G401.6 (cell line): ENCODE measurements at regions not wholly inside any gene's neighbourhood (a gene's known extent, or its start where the extent isn't known, plus 50 kb on each side); places are given as distances from the start of the nearest gene placed in this dataset.
"Not testable (repeated sequence)": the region's sequence is repeated elsewhere in the genome, so short reads cannot be mapped to it uniquely, and the experiment has no call there.

Experiments
- FAIRE-seq: peaks from 2 replicates; lab custom pipeline; 2012; peaks lifted over from hg19 to GRCh38; lab: Jason Lieb, UNC

DNA sequence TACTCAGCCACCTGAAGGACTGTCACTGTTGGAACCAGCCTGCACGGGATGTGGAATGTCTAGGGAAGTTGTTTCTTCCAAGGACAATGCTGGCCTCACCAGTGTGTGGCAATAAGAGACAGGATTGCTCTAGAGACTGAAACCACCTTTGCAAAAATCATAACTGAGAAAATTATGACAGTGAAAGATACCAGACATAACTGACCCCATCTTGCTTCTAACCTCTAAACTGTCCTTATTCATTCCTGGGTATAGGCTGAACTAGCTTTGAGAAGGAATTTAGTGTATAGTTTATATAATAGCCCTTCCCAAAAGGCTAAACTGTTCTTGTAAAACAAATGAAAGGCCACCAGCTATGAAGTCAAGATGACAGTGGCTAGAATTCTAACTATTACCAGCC lies 83.6 kb downstream of the IER5 start:
- no peak for FAIRE-seq

DNA sequence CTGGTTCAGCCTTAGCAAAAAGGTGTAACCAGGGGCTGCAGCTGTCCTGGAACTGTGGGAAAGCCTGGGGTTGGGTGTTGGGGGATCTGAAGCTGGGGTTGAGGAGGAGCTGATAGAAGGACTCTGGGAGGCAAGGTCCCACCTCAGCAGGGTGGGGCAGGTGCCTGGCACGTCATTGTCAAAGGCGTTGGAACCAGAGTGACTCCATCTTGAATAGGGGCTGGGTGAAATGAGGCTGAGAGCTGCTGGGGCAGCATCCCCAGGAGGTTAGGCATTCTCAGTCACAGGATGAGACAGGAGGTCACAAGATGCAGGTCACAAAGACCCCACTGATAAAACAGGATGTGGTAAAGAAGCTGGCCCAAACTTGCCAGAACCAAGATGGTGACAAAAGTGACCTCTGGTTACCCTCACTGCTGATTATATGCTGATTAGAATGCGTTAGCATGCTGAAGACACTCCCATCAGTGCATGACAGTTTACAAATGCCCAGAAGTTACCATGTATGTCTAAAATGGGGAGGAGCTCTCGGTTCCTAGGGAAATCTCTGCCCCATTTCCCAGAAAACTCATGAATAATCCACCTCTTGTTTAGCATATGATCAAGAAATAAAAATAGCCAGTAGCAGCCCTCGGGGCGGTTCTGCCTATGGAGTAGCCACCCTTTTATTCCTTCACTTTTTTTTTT lies 85.4 kb downstream of the IER5 start:
- no peak for FAIRE-seq

DNA sequence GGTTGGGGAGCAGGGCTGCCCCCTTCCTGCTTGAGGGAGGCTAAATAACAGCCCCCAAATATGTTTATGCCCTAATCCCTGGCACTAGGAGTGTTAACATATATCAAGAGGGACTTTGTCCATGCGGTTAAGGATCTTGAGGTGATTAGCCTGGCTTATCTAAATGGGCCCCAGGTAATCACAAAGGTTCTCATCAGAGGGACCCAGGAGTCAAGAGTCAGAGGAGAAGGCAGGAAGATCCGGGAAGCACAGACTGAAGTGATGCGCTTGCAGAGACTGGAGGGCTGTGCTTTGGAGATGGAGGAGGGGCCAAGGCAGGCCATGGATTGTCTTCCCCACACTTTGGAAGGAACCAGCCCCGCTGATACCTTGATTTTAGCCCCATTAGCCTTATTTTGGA lies 86.4 kb downstream of the IER5 start:
- FAIRE-seq = no peak

DNA sequence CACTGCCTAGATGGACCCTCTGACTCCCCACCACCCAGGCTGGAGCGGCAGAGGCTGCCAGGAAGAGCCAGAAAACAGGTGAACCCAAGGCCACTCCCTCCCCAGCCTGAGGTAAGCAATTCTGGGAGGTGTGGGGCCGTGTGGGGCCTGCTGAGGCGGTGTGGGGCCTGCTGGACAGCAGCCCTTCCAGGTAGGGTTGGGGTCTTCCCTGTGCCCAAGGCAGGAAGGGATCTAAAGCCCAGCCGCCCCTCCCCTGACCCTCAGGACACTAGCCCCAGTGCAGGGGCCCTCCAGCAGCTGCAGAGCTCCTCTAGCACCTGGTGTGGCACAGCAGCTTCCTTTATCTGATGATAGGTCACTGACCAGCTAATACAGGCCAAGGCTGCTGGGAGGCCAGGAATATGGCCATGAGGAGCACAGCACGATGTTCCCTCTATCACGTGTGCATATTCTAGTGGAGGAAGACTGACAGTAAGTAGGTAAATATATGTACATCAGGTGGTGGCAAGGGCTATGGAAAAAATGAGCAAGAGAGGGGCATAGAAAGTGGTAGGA lies 86.9 kb downstream of the IER5 start:
- FAIRE-seq = no peak

DNA sequence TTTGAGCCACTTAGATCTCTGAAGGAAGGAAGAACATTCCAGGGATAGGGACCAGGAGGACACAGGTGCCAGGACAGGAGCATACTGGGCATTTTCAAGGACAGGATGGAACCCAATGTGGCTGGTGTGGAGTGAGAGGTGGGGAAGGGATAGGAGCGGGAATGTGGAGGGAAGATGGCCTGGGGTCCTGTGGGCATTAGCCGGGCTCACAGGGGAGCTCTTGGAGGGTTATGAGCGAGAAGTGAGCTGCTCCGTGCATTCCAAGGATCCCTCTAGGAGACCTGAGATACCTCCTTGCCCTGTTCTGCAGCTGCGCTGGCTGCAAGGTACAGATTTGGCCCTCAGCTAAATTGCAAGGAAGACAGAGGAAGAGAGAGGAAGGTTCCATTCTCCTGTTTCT lies 87.5 kb downstream of the IER5 start:
- no peak for FAIRE-seq

DNA sequence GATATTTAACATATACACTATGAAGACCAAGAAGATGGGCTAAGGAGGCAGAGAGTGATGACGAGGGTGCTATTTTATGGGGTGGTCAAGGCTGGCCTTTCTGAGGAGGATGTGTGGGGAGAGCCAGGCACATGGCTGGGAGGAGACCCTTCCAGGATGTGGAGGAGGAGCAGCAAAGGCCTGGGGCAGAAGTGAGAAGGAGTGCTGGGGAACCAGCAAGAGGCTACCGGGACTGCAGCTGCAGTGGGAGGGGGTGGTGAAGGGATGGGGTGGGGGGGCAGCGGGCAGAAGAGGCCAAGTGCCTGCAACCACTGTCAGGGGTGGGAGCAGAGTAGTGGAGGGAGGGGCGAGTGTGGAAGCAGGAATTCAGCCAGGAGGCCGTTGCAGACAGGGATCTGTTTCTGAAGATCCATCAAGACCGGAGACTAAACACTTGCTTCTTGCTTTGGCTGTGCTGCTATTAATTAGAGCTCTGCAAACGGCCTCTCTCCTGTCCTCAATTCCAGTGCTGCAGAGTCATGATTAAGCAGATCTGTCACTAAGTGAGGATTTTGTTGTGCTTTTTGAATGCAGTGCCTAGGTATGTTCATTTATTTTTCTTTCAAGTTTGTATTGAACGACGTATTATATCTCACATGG lies 89.9 kb downstream of the IER5 start:
- FAIRE-seq = no peak

DNA sequence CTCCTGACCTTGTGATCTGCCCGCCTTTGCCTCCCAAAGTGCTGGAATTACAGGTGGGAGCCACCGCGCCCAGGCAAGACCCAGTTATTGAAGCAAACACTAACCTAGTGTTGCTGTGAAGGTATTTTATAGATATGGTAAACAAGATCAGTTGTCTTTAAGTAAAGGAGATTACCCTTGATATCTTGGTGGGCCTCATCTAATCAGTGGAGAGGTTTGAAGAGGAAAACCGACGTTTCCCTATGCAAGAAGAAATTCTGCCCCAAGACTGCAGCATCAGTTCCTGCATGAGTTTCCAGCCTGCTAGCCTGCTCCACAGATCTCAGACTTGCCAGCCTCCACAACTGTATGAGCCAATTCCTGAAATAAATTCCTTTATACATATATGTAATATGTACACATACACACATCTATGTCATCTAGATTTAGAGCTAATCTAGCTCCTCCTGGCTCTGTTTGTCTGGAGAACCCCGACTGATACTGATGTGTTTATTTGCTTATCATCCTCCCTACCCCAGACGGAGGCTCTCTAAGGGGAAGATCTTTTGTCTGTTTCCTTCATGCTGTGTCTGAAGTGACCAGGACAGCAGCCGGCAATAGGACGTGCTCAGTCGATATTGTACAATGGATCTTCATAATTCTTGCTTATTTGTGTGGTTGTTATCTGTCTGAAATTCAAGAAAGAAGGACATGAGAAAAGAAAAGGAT lies 90.9 kb downstream of the IER5 start:
- no peak for FAIRE-seq

DNA sequence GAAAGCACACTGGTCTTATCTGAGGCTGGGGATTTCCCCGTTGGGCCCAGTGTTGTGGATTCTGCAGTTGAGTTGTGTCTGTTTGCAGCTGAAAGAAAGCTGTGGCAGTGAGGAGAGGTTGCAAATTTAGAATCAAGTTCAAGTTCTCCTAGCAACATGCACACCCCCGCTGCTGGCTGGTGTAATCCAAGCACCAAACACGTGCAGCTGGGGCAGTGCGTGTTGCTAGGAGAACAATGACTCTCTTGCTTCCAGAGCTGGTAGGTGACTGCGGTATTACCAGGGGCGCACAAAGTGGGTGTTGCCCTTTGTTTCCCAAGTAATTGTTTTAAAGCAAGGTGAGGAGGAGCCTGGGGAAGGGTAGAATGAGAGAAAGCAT lies 91.5 kb downstream of the IER5 start:
- no peak for FAIRE-seq

DNA sequence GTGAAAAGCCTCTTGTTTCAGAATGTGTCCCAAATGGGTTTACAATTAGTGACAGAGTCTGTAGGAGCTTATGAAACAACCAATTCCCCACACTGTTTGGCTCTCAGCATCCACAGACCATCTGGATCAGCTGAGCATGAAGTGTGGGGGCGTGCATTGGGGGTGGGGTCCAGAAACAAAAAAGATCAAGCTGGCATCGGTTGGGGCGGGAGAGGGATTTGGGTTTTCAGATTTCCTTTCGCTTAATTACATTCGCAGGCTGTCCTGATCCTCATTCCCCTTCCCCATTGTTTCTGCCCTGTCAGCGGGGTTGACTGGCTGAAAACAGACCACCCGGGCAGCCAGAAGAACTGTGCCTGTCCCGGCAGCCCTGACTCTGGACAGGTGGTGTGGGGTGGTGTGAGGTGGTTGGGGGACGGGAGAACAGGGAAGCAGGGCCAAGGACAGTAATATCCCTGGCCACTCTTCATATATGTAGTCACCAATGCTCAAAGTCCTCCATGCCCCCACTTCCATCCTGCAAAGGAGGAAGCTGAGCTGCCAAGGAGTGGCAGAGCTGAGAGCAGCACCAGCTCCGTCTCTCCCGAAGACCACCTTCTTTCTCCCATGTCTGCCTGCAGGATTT lies 92.0 kb downstream of the IER5 start:
- FAIRE-seq = no peak

DNA sequence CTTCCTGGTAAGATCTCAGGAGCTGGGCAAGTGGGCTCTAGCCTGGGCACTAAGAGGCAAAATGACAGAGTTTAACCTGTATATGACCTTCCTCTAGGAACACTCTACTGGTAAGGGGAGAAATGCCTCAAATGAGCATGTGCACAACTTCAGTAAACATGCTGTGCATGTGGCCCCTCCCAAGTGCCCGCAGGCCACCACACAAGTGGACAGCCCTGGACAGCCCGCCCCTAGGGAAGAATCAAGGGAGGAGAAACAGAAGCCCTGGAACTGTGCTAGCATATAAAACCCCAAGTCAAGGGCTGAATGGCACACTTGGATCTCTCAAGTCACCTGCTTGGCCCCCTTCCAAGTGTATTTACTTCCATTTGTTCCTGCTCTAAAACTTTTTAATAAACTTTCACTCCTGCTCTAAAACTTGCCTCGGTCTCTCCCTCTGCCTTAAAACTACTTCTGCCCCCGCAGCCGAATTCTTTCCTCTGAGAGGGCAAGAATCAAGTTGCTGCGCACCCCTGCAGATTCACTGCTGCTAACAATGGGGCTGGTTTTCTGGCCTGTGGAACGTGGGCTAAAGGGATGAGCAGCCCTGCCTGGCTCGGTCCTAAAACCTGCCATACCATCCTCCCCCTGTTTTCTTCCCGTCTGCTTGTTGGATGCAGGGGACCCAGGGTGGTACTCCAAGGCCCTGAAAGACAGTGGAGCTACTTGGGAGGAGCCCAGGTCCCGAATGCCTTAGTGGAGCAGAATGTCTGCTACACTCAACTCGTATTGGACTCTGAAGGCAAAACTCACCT lies 93.5 kb downstream of the IER5 start:
- FAIRE-seq = no peak

DNA sequence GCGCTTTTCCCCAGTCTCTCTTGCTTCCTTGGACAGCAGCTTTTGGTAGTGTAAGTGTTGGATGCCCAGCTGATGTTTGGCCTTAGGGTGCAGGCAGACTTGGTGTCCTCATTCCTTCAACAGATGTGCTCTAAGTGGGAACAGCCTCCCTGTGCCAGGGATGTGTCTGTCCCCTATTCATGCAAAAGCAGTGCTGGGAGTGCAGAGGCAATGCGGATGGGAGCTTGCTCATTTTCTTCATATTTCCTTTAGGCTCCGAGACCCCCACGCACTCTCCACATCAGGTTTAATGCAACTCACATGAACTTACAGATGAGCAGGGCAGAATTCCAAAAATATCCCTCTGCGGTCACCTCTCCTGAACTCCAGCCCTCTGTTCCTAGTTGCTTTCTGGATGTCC lies 96.1 kb downstream of the IER5 start:
- no peak for FAIRE-seq

DNA sequence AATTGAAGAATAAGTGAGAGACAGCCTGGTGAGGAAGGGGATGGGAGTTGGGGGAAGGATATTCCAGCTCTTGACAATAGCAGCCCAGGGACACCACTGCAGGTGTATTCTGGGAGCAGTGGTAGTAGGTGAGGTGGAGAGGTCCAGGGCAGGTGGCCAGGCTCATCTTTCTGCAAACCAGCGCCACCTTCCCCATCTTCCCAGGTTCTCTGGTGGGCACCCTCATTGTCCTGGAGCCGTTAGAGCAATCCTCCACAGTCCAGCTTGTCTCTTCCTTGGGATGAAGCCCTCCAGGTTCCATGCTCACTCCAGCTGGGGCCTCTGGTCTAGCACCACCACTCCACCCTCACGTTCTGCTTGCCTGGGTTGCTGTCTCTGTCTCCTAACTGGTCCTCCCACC lies 97.0 kb downstream of the IER5 start:
- no peak for FAIRE-seq

DNA sequence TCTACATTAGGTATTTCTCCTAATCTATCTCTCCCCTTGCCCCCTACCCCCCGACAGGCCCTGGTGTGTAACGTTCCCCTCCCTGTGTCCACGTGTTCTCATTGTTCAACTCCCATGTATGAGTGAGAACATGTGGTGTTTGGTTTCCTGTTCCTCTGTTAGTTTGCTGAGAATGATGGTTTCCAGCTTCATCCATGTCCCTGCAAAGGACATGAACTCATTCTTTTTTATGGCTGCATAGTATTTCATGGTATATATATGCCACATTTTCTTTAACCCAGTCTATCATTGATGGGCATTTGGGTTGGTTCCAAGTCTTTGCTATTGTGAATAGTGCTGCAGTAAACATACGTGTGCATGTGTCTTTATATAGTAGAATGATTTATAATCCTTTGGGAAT lies 97.6 kb downstream of the IER5 start:
- not testable (repeated sequence) for FAIRE-seq

DNA sequence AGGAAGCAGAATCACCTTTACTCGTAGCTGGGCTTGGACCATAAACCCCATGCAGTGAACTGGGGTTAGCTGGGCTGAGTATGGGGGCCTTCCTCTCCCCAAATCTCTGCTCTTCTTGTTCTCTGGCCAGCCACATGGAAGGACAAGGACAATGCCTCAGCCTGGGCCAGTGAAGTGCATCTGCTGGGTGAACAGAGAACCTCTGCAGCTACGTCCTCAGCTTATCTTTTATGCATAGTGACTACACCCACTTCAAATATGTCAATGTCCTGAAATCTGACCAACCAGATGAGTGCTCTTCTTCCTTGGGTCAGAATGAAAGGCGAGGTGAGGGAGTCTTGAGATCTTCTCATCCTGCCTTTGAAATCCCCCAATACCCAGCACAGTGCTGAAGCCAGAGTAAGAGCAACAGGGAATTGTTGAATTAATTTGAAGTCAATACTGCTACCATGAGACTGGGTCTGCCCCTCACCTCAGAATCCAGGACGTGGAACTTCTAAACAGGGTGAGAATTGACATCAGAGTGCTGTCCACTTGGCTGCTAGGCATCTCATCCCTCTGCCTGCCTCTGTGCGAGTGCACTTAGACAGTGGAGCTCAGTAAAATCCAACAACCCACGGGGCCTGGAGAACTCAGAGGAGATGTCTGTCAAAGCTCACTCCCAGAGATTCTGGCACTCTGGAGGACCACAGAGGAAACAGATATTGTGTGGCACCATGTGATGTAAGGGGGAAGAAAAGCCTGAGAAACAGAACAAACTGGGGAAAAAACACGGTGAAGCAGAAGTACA lies 99.0 kb downstream of the IER5 start:
- FAIRE-seq = no peak

DNA sequence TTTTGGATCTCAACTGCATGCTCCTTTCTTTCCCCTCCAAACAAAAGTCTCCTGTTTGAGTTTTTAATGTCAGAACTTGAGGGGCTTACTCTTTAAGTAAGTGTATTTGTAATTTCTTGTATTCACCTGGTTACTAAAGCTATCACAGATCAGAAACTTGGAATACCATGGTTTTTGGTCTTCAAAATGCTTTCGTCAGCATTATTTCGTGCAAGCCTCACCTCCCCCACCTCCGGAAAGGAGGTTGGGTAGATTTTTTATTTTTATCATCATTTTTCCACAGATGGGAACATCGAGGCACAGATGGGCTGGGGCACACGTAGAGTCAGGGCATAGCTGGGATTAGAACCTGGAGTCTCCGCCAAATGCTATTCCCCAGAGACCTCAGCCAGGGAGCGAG lies 100.7 kb downstream of the IER5 start:
- no peak for FAIRE-seq

DNA sequence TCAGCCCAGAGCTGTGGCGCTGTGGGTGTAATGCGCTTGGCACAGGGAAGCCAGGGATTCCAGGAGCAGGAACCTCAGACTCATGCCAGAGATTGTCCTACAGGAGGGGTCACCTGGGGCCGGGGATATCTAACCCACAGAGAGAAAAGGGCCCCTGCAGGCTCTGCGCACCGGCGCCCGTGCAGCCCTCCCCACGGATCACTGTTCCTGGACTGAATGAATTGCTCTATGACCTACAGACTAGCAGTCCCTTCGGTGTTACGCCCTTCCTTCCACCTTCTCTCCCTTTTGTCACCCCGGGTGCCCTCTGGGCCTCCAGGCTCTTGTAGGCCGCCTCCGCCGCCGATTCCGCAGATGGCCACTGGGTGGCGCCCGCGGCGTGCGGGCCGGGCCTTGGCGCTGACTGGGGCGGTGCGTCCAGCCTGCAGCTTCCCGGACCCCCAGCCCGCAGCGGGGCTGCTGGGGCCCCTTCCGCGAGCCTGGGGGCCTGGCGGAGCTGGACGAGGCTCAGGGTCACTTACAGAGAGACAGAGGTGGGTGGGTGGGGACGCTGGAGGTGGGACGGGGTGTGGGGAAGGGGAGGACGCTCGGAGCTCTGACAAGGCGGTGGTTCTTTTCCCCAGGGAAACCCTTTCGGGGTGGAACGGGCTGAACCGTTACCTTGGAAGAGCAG lies 101.3 kb downstream of the IER5 start:
- no peak for FAIRE-seq

DNA sequence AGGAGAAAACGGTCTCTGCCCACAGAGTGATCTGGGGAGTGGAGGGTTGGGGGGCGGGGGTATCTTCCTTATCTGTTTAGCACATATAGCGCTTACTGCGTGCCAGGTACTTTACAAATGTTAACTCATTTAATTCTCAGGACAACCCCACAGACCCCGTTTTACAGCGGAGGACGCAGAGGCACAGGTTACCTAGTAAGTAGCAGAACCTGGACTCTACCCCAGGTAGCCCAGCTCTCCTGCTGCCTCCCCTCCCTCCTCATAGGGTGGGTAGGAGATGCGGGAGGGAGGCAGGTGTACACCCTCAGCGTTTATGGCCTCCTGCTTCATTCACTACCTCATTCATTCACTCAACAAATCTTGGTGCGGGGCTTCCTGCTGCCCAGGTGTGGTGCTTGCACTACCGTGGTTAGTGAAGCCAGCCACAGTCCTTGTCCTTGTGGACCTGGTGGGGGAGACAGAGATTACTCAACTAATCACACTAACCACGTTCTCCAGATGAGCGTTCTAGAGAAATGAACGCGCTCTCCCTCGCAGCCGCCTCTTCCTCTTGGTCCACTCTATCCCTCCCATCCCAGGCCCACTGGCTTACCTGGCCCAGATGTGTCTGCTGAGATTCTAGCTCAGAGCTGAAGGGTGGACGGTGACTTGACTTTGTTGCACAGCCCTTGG lies 102.0 kb downstream of the IER5 start:
- no peak for FAIRE-seq

DNA sequence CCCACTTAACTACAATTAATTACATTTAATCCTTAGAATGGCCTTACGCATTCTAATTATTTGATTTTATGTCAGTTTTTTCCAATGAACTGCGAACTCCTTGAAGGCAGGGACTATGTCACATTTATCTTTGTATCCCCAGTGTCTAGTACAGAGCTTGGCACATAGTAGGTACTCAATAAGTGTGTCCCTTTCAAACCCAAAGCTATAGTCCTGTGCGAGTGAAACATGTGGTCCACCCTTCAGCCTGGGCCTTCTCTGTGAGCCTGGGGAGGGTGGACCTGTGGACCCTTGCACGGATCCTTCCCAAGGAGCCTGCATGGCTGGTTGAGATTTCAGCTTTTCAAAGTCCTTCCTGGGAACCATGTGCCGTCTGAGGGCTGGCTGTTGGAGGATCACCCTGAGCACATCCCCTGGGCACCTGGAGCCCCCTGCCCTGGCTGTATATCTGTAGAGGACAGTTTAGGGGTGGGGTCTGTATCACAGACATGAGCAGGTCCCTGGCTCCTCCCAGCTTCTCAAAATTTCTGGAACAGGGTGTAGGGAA lies 103.1 kb downstream of the IER5 start:
- FAIRE-seq = no peak

DNA sequence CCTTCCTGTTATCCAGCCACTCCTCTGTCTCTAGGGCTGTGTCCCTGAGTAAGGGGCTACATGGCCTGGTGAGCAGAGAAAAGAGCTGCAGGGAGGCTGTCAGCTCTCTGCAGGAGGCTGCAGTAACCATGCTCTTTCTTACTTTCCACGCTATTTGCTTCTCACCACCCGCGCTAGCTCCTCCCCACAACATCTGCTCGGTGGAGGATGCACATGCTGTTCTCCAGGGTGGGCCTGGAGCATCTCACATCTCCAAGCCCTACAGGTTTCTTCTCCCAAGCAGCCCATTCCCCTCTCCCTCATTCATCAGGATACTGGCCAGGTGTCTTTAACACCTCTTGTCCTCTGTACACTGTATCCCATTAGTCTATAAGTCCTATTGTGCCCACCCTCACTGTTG lies 103.8 kb downstream of the IER5 start:
- no peak for FAIRE-seq

DNA sequence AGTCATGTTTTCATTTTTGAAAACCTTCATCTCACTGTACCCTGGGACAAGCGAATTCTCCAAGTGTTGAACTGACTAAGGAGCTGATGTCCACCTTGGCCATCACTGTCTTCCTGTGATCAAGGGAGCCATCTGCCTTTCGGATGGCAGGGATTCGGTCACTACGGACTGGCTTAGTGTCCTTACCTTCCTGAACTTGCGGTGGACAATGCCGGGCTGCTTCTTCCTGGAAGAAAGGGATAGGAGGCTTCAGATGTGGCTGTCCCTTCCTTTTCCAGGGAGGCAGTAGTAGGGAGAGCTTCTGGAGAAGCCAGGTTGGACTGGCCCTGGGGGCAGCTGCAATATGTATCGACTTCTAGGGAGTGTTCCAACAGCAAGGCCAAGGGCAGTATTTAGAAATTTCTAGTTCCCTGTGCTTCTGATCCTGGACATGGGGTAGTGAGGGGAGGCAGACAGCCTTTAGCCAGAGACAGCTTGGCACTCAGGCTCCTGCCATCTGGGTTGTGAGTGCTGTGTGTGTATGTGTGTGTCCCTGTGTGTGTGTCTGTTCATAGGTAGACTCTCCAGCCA lies 114.6 kb downstream of the IER5 start:
- no peak for FAIRE-seq
